ENCODE measurements at regions not wholly inside any gene's neighbourhood (a gene's known extent, or its start where the extent isn't known, plus 50 kb on each side); places are given as distances from the start of the nearest gene placed in this dataset.

DNA sequence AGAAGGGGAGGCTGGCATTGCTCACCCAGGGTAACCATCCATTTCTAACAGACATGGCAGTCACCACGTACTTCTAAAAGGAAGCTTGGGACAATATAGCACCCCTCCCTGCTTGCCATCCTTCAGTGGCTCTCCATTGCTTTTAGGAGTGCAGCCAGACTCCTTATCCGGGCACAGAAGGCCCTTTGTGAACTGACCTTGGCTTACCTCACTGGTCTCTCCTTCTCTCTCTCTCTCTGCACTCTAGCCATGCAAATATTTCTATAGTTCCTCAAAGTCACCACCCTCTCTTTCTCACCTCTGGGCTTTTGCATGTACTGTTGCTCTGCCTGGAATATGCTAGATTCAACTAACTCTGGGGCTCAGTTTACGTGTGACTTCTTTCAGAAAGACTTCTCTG, 301.1 kb downstream of the SHQ1 start:
- ChIA-PET CTCF (no interaction called here), POLR2A (ENCODE audit: low non-redundant PET) (no interaction called here)
- DNase-seq (ENCODE audit: low spot score), result no peak
- no peak overlapping the region for H3K27ac ChIP-seq
- TF ChIP-seq, protein P1, sequence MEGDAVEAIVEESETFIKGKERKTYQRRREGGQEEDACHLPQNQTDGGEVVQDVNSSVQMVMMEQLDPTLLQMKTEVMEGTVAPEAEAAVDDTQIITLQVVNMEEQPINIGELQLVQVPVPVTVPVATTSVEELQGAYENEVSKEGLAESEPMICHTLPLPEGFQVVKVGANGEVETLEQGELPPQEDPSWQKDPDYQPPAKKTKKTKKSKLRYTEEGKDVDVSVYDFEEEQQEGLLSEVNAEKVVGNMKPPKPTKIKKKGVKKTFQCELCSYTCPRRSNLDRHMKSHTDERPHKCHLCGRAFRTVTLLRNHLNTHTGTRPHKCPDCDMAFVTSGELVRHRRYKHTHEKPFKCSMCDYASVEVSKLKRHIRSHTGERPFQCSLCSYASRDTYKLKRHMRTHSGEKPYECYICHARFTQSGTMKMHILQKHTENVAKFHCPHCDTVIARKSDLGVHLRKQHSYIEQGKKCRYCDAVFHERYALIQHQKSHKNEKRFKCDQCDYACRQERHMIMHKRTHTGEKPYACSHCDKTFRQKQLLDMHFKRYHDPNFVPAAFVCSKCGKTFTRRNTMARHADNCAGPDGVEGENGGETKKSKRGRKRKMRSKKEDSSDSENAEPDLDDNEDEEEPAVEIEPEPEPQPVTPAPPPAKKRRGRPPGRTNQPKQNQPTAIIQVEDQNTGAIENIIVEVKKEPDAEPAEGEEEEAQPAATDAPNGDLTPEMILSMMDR (conservative IDR thresholded peaks at IDR 0.05; ENCODE audit: low read depth), result no peak

DNA sequence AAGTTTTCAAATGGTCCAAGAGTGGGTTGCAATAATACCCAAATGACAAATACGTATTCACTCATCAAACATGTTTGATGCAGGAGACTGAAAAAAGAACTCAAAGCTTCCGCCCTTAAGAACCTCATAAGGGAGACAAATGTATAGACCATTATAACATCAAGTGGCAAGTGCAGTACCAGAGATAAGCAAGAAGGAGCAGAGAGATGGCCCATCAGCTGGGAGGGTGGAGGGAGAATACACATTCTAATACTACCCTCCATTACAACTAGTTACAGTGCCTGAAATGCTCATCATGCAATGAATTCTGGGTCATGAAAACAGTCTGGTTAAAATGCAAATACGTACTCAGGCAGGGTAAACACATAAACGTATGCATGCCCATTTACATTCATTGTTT, 304.0 kb downstream of the SHQ1 start:
- ChIA-PET CTCF (no interaction called here), POLR2A (ENCODE audit: low non-redundant PET) (no interaction called here)
- TF ChIP-seq, protein P1 (conservative IDR thresholded peaks at IDR 0.05; ENCODE audit: low read depth), result no peak
- no peak for DNase-seq (ENCODE audit: low spot score)
- no peak overlapping the region for H3K27ac ChIP-seq

DNA sequence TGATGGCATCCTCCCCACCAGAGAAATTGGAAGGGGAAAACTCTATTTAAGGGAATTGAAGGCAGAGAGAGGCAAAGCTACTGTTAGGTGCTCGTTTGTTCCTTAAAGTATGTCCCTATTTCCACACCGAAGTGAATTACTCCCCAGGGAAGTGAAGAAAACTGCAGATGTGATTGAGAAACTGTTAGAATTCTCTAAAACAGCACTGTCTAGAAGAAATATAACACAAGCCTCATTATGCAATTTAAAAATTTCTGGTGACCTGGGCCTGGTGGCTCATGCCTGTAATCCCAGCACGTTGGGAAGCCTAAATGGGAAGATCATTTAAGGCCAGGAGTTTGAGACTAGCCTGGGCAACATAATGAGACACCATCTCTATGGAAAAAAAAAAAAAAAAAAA, 305.0 kb downstream of the SHQ1 start:
- no peak for DNase-seq (ENCODE audit: low spot score)
- H3K27ac ChIP-seq, result no peak overlapping the region
- CTCF ChIA-PET, result interaction anchor here (0.6 kb wide), 1 partner anchor 53 kb away, joined by 6 read pairs; no protein-coding TSS in a partner anchor
- POLR2A ChIA-PET (ENCODE audit: low non-redundant PET), result no interaction called here
- TF ChIP-seq, protein P1 (conservative IDR thresholded peaks at IDR 0.05; ENCODE audit: low read depth), result no peak

DNA sequence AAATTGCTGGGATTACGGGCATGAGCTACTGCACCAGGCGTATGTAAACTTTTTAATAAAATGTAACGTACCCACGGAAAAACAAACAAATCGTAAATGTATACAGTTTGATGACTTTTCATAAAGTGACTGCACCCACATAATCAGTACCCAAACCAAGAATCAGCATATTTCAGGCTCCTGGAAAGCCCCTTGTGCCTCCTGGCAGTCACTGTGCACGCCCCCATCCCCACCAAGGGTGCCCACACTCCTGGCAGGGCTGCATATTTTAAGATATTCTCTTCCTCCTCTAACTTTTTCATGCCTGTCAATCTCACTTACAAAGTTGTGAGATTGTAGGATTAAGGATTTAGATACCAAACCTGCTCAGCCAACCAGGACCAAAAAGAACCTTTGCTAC, 305.5 kb downstream of the SHQ1 start:
- CTCF ChIA-PET, result no interaction called here
- H3K27ac ChIP-seq, result no peak overlapping the region
- no peak for DNase-seq (ENCODE audit: low spot score)
- TF ChIP-seq, protein P1 (conservative IDR thresholded peaks at IDR 0.05; ENCODE audit: low read depth), result no peak
- POLR2A ChIA-PET (ENCODE audit: low non-redundant PET), result no interaction called here

DNA sequence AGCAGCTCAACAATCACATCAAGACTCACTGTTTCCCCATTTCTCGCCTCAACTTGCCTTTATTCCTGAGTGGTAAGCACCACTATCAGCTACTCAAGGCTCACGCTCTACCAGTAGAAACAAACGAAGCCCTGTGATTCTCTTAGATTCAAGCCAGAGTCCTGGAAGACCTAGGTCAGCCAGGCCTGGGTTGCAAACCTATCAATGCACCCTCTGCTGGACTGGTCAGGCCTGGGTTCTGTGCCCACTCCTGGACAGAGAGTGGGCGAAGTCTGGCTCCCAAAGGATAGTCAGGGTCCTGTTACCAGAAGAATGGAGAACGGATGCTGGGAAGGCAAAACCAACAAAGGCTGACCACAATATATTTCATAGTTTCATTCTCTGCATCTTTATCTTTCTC, 308.4 kb downstream of the SHQ1 start:
- CTCF ChIA-PET, result no interaction called here
- TF ChIP-seq, protein P1 (conservative IDR thresholded peaks at IDR 0.05; ENCODE audit: low read depth), result no peak
- H3K27ac ChIP-seq, result no peak overlapping the region
- POLR2A ChIA-PET (ENCODE audit: low non-redundant PET), result no interaction called here
- no peak for DNase-seq (ENCODE audit: low spot score)

DNA sequence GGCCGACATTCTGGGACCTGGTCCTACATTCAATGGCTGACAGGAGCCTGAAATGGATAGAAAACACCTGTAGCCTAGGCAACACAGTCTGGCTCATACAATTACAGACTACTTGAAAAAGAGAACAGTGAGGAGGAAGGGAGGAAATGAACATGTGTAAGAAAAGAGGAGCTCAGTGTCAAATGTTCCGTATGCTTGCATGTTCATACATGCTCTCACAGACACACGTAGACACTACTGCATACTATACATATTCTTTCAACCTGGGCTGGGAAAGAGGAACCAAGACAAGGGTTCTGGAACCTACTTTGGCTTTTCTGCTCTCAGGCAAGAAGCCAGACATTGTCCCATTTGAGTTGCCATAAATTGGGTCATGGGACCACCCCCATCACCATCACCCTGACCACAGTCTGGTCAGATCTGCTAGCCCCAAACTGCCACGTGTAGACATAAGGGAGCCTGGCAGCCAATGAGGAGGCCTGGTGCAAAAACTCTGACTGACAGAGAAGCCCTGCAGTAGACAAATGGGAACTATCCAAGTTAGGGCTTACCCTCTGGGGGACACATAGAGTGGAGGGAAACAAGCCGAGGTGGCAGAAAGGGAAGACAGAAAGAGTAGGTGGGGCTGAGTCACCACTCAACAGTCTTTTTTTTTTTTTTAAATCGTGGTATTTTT, 310.0 kb downstream of the SHQ1 start:
- DNase-seq (ENCODE audit: low spot score), result no peak
- ChIA-PET CTCF (no interaction called here), POLR2A (ENCODE audit: low non-redundant PET) (no interaction called here)
- TF ChIP-seq, protein P1 (conservative IDR thresholded peaks at IDR 0.05; ENCODE audit: low read depth), result no peak
- no peak overlapping the region for H3K27ac ChIP-seq
